ENCODE measurements at regions not wholly inside any gene's neighbourhood (a gene's known extent, or its start where the extent isn't known, plus 50 kb on each side); places are given as distances from the start of the nearest gene placed in this dataset.

DNA sequence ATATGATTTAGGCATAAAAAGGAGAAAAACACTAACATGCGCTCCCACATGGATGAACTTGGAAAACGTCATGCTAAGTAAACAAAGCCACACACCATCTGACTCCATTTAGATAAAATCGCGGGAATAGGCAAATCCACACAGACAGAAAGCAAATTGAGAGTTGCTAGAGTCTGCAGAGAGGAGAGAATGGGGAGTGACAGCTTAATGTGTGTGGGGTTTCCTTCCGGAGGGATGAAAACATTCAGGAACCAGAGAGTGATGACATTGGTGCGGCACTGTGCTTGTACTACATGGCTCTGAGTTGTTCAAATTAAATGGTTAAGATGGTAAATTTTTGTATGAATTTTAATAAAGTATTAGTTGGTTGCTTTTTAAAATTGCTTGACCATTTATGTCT, 482.9 kb upstream of the AKR1E2 start:
- DNase-seq (ENCODE audit: low read depth) = no peak

DNA sequence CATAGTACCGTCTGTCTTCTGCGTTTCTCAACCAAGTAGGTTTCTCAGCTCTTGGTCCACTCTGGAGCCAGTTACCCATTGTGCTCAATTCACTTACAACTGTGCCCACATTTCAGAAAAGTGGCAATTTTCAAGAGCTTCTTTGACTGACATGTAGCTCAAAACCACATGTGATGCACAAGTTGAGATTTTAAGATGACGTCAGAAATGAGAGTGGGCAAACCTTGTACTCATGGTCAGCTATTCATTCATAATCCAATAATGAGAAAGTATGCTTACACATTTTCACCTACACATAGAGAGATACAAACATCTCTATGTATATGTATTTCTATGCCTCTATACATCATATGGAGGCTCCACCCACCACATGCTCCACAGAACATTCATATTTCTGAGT, 487.2 kb upstream of the AKR1E2 start:
- no peak for DNase-seq (ENCODE audit: low read depth)

DNA sequence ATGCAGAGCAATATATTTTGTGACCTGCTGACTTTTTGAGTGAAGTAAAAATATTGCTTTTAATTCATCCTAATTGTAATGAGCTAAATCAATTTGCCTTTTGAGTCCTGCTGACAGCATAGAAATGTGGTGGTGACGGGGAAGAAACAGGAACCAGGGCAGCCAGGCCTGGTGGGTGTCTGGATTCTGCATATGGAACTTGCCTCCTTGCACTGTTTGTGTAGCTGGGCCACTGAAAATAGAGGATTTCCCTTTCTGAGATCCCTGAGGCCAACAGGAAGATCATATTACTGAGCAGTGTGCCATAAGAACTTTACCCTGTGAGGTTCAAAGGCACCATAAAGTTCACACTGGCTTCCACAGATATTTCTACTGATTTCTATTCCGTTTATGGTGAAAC, 488.4 kb upstream of the AKR1E2 start:
- no peak for DNase-seq (ENCODE audit: low read depth)

GRCh38 chr10:4334871-4335270, 491.1 kb upstream of the AKR1E2 start:
- no peak for DNase-seq (ENCODE audit: low read depth)

DNA sequence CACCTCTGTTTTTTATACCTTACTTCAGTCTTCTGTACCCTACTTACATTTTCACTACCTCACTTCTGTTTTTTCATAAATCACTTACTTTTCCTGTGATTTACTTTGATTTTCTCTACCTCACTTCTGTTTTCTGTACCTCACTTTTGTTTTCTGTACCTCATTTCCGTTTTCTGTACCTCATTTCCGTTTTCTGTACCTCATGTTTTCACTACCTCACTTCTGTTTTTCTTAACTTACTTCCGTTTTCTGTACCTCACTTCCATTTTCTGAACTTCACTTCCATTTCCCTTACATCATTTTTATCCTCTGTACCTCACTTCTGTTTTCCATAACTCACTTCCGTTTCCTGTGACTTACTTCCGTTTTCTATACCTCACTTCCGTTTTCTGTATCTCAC, 492.0 kb upstream of the AKR1E2 start:
- no peak for DNase-seq (ENCODE audit: low read depth)

DNA sequence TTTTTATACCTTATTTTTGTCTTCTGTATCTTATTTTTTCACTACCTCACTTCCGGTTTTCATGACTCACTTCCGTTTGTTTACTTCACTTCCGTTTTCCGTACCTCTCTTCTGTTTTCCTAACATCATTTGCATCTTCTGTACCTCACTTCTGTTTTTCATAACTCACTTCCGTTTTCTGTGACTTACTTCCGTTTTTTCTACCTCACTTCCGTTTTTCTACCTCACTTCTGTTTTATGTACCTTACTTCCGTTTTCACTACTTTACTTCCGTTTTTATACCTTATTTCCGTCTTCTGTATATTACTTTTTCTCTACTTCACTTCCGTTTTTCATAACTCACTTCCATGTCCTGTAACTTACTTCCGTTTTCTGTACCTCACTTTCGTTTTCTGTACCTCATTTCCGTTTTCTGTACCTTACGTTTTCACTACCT, 492.5 kb upstream of the AKR1E2 start:
- no peak for DNase-seq (ENCODE audit: low read depth)

GRCh38 chr10:4332764-4333458, 493.1 kb upstream of the AKR1E2 start:
- no peak for DNase-seq (ENCODE audit: low read depth)

- DNase-seq (ENCODE audit: low read depth) = no peak
These were observed 494.9 kb upstream of the AKR1E2 start for GRCh38 chr10:4331150-4331549.

DNA sequence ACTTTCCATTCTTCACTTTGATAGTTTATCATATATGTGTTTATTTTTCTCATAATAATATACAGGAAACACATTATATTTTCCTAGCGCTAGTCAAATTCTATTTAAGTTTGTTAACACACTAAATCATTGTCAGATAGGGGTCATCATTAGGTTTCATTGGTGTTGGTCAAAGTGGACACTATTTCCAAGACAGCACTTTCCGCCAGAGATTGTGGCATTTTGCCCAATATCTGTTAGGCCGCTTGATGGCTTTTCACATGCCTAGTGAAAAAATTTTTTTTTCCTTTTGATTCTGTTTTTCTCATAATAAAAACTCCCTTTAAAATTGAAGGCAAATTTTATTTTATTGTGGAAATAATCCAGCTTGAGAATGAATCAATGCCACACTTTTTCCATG, 495.4 kb upstream of the AKR1E2 start:
- no peak for DNase-seq (ENCODE audit: low read depth)

DNA sequence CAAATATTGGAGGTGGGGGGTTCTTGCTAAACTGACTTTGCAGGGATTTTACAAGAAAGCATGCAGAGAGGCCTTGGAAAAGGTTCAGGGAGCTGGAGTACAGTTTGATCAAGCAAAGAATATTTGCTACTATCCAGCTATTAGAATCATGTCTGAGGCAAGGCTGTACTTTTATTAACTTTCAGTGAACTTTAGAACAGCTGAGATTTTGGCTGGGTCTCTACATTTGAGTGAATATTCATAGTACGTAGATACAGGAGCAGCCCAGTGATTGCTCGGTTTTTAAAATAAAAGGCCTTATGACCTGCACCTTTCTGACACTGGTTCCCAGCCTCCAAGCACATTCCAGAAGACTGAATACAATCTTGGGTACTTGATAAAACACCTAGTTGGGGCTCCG, 496.8 kb upstream of the AKR1E2 start:
- no peak for DNase-seq (ENCODE audit: low read depth)

- DNase-seq (ENCODE audit: low read depth) = no peak
These were observed 499.4 kb upstream of the AKR1E2 start for GRCh38 chr10:4326647-4327046.

GRCh38 chr10:4319870-4320367, 506.1 kb upstream of the AKR1E2 start:
- no peak for DNase-seq (ENCODE audit: low read depth)

DNA sequence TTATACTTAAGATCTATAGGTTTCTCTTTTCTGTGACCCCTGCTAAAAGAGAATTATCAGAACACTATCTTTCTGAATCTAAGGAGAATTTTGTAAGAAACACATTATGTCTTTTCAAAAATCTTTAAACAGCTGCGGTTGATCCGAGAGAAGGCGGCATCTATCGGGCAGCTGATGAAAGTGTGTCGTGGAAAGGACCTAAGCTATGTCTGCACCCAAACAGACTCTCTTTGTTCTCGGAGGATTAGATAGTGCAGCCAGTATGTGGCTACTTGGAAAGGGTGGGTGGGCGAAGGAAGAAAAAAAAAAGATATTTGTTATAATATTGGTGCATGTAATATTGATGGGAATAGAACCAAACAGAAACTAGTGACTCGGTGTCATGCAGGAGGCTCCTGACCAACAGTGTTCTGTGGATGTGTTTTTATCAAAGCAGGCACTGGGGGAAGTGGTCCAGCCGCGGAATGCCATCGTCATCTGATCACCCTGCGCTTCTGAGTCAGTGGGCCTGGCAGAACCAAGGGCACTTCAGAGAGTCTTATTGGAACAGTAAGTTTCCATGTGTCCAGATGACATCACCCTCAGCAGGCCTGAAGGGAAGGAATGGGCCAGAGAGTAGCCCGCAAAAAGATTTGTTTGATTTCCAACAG, 509.7 kb upstream of the AKR1E2 start:
- peak; percentile 47 for DNase-seq (ENCODE audit: low read depth)

- DNase-seq (ENCODE audit: low read depth) = peak; percentile 78
These were observed 510.5 kb upstream of the AKR1E2 start for GRCh38 chr10:4315551-4315950.

DNA sequence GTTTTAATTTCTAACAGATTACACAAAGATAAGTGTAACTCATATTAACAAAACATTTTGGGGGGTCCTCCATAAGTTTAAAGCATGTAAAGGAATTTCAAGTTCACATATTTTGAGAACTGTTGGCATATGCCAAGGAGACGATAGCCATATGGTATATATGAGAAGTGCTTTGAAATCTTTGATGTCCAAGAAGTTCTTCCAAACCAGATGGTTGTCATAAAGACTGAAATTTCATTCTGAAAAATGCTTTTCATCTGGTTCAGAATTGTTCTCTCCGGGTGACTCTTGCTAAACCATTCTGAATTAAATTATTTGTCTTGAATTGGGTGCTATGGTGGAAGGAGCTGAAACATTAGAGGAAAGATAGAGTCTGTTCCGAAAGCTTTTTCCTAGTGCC, 513.0 kb upstream of the AKR1E2 start:
- DNase-seq (ENCODE audit: low read depth) = no peak

DNA sequence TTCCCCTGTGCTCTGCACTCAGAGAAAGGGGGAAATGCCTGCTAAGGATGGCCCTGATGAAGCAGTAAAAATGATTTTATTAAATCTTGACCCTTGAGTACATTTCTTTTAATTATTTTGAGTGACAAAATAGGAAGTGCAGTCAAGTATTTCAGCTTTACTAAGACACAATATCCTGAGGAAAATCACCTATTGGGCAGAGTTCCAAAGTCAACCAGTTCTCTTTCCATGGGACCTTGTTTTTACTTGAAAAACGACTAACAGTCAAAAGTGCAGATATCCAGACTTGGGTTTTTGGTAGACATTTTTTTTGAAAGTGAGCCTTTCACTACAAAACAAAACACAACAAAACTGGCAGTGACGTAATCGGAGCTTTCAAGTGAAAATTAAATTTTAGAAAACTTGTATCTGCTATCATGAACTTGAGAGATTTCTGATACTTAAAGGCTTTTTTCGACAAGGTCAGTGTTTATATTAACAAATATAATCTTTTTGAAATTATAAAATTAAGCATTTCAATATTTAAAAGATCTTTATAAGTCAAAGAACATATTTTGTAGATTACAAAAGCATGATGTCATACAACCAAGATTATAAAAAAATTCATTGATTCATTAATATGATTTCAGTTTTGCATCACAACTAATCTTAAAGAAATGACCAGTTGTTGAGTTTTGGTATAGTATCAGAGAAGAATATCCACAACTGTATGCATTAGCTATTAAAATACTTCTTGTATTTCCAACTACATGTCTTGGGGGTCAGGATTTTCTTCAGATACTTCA, 513.8 kb upstream of the AKR1E2 start:
- no peak for DNase-seq (ENCODE audit: low read depth)

GRCh38 chr10:4310172-4310571, 515.8 kb upstream of the AKR1E2 start:
- no peak for DNase-seq (ENCODE audit: low read depth)

DNA sequence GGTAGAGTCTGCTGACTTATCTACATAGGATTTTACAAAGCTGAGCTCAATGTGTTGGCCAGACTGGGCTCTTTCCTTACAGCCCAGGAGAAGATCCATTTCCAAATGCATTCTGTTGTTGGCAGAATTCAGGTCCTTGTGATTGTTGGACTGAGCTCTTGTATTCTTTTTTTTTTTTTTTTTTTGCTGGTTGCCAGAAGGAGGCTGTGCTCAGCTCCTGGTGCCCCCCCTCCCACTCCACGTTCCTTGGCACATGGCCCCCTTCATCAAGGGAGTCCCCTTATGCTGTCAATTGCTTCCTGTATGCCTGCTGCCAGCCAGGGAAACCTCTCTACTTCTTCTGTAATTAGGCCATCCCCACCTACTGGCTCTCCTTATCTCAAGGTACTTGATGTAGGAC, 518.1 kb upstream of the AKR1E2 start:
- DNase-seq (ENCODE audit: low read depth) = no peak

GRCh38 chr10:4306871-4307270, 519.1 kb upstream of the AKR1E2 start:
- DNase-seq (ENCODE audit: low read depth) = no peak

- no peak for DNase-seq (ENCODE audit: low read depth)
These were observed 518.0 kb upstream of the KLF6 start for GRCh38 chr10:4303045-4303444.

- DNase-seq (ENCODE audit: low read depth) = no peak
These were observed 516.5 kb upstream of the KLF6 start for GRCh38 chr10:4301291-4302045.

GRCh38 chr10:4296161-4296560, 511.2 kb upstream of the KLF6 start:
- DNase-seq (ENCODE audit: low read depth) = no peak
